Pancreas (tissue), 10 donors: ENCODE measurements at regions not wholly inside any gene's neighbourhood (a gene's known extent, or its start where the extent isn't known, plus 50 kb on each side); places are given as distances from the start of the nearest gene placed in this dataset.
A peak's percentile ranks its signal among the peaks of the same experiment; 100 is the strongest.

Experiments used
- ATAC-seq, 4 donors: fragments of 200-7000 bp; cut with Tn5 transposase; one replicate each; pipeline versions ENCODE4 v1.8.0 to v1.9.1; 2020; ENCODE audit warnings: mild to moderate bottlenecking in 4 of 4, moderate library complexity in 4 of 4
- DNase-seq, 6 donors: peaks; one replicate each; pipeline ENCODE4 v3.0.0-alpha.2; 2020
- FAIRE-seq: peaks from 2 replicates; lab custom pipeline; 2012; peaks lifted over from hg19 to GRCh38; lab: Jason Lieb, UNC
- H3K27ac ChIP-seq, 4 donors: fragments of 200-600 bp; sonication (generic); 1 replicate in 3 of 4; 2 replicates in 1 of 4; pipeline versions ENCODE4 v1.5.0 to v1.8.0; 2020
- H3K27me3 ChIP-seq, 4 donors: fragments of 200-600 bp; one replicate each; pipeline ENCODE4 v1.8.0; 2021
- H3K36me3 ChIP-seq, 3 donors: fragments of 200-600 bp; sonication (generic) in 1 of 3; one replicate each; pipeline versions ENCODE4 v1.5.0 to v1.8.0; 2020 to 2021
- H3K4me1 ChIP-seq, 3 donors: fragments of 200-600 bp; one replicate each; pipeline ENCODE4 v1.8.0; 2021
- H3K4me3 ChIP-seq, 4 donors: fragments of 200-600 bp; sonication (generic) in 2 of 4; one replicate each; pipeline versions ENCODE4 v1.5.0 to v1.8.0; 2020 to 2021
- H3K9me3 ChIP-seq, 4 donors: fragments of 200-600 bp; one replicate each; pipeline ENCODE4 v1.8.0; 2021
- WGBS, 2 donors: extraction: QIAGEN DNeasy Blood & Tissue Kit; methylation state at CpG; one replicate each; pipeline ENCODE4 v1.1.7; 2013; 5-methylcytosine and 5-hydroxymethylcytosine counted together
- intact Hi-C, 3 donors: fragments of 100-400 bp; cut with DNase I; formaldehyde crosslinking; loops; one replicate each; pipeline versions ENCODE4 v1.11.1 to v1.14.2; 2022
- TF ChIP-seq, protein P1 (sequence below), 4 donors: fragments of 200-600 bp; sonication (generic) in 3 of 4; IDR thresholded peaks; one replicate each; pipeline versions ENCODE4 v1.5.0 to v1.8.0; 2021; ENCODE audit warnings: antibody characterized with exemption in 4 of 4
- donor health status: healthy with polysubstance abuse.
- donor health status: DM: no; HTN: no; CAD: no; lungs with moderate emphysema.
- donor health status: DM: no; HTN: no; CAD: no.
- donor health status: control.
- donor health status: control.
- donor health status: Bipolar disorder and iron deficiency.
- donor health status: DM: yes; HTN: yes; CAD: no.
- donor health status: DM: no; HTN: no; CAD: no.
- donor health status: DM: no; HTN: no; CAD: no.
- donor health status: DM: yes; HTN: yes; CAD: no.

DNA sequence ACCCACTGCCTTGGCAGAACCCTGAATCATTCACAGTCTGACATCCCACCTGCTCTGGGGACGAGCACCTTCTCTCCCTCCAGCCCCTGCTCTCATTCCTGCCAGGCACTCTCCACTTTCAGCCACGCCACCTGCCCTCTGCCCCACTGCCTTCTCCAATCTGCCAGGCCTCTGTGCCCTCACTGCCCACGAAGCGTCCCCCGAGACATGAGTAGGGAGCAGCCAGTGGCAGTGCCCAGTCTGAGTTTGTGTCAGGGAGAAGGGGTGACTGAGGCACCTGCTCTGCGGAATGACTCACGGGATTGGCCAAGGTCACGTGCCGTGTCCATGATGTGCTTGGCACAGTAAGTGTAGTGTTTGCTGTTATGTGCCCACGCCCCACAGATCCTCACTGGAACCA is 215.2 kb upstream of the PPP2R2D start:
- no peak for FAIRE-seq
- Histone ChIP-seq H3K9me3 (no peaks in the 10 kb centered on the region), H3K36me3 (no peaks in the 10 kb centered on the region), H3K4me1 (no peaks in the 10 kb centered on the region), H3K27ac (no peak overlapping the region), H3K4me3 (no peak overlapping the region), H3K27me3 (no peaks in the 10 kb centered on the region)
- ATAC-seq, result no peak
- peak in 1 of 6 donors; percentile 39 for DNase-seq
- TF ChIP-seq, protein P1, sequence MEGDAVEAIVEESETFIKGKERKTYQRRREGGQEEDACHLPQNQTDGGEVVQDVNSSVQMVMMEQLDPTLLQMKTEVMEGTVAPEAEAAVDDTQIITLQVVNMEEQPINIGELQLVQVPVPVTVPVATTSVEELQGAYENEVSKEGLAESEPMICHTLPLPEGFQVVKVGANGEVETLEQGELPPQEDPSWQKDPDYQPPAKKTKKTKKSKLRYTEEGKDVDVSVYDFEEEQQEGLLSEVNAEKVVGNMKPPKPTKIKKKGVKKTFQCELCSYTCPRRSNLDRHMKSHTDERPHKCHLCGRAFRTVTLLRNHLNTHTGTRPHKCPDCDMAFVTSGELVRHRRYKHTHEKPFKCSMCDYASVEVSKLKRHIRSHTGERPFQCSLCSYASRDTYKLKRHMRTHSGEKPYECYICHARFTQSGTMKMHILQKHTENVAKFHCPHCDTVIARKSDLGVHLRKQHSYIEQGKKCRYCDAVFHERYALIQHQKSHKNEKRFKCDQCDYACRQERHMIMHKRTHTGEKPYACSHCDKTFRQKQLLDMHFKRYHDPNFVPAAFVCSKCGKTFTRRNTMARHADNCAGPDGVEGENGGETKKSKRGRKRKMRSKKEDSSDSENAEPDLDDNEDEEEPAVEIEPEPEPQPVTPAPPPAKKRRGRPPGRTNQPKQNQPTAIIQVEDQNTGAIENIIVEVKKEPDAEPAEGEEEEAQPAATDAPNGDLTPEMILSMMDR (IDR thresholded peaks at IDR 0.05), result no peak
- 65 to 73% methylated on average over 10 of the region's 10 CpGs for WGBS, 2 donors
- intact Hi-C loops, result no loop called here

DNA sequence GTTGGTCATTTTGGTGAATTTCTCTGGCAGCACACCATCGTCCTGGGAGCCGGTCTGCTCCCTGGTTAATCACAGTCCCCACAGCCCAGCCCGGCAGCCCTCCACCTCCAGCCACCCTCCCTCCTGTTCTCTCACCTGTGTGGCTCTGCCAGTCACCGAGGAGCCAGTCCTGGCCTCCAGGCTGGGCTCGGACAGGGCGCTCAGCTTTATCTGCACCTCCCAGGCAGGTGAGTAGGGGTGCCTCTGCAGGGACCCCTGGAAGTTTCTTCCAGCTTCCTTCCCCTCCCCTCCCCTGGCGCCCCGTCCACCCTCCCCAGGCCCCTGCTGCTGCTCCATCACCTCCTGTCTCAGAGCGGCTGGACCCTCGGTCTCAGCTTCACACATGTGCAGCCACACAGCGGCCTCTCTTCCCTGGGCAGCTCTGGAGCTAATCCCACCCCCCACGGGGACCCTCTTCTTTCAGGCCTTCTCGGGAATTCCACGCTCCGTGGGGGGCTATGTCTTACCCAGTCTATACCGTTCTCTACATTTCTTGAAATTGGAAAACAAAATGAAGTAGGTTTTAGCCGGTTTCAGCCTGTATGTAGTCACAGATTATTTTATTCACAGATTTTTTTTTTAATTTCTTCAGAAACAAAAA is 213.9 kb upstream of the PPP2R2D start:
- Histone ChIP-seq H3K27me3 (no peaks in the 10 kb centered on the region), H3K4me3 (no peak overlapping the region), H3K27ac (no peak overlapping the region), H3K36me3 (no peaks in the 10 kb centered on the region), H3K4me1 (no peaks in the 10 kb centered on the region), H3K9me3 (no peaks in the 10 kb centered on the region)
- WGBS, 2 donors, result 31 to 35% methylated on average over 17 of the region's 17 CpGs
- peak in 1 of 6 donors; percentile 30 for DNase-seq
- intact Hi-C loops, result no loop called here
- TF ChIP-seq, protein P1 (IDR thresholded peaks at IDR 0.05), result no peak
- no peak for FAIRE-seq
- no peak for ATAC-seq

DNA sequence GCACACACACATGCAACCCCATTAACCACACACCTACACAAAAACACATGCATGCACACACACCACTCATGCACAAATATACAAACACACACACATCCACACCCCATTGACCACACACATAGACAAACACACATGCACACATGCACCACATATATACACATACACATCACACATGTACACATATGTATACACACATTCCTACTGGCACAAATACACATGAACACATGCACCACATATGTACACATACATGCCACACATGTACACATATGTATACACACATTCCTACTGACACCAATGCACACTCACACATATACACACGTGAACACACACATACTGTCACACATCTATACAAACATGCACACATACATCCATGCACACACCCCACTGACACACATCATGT is 212.5 kb upstream of the PPP2R2D start:
- no peak for ATAC-seq

DNA sequence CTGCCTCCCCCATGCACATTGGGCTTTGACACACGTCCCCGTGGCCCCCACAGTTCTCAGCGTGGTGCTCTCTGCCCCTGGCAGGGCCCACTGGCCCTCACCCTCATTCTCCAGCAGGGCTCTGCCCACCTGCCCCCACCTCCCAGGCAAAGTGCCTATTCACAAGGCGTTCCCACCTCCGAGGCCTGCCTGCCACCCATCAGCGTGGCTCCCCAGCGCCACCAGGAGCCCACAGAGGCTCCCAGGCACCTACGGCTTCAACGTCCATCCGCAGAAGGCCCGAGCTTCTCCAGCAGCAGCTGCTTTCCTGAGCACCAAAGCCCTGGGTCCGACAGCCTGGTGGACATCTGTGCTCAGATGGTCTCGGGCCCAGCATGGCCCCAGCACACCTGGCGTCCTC is 211.8 kb upstream of the PPP2R2D start:
- H3K27ac ChIP-seq, result no peak overlapping the region
- peak in 1 of 6 donors; percentile 35 for DNase-seq
- no peaks in the 10 kb centered on the region for H3K9me3 ChIP-seq
- no peaks in the 10 kb centered on the region for H3K4me1 ChIP-seq
- TF ChIP-seq, protein P1 (IDR thresholded peaks at IDR 0.05), result no peak
- no peaks in the 10 kb centered on the region for H3K36me3 ChIP-seq
- no peak for ATAC-seq
- WGBS, 2 donors, result 42 to 56% methylated on average over 14 of the region's 14 CpGs
- intact Hi-C loops, result no loop called here
- no peak for FAIRE-seq
- no peaks in the 10 kb centered on the region for H3K27me3 ChIP-seq
- H3K4me3 ChIP-seq, result no peak overlapping the region

More for the DNA sequence above, 212.5 kb upstream of the PPP2R2D start:
- Histone ChIP-seq H3K27me3 (no peaks in the 10 kb centered on the region), H3K27ac (no peak overlapping the region), H3K9me3 (no peaks in the 10 kb centered on the region), H3K36me3 (no peaks in the 10 kb centered on the region), H3K4me1 (no peaks in the 10 kb centered on the region), H3K4me3 (no peak overlapping the region)
- TF ChIP-seq, protein P1 (IDR thresholded peaks at IDR 0.05), result no peak
- no peak for DNase-seq
- 37 to 71% methylated on average over 1 of the region's 1 CpG for WGBS, 2 donors
- FAIRE-seq, result no peak
- intact Hi-C loops, result no loop called here

DNA sequence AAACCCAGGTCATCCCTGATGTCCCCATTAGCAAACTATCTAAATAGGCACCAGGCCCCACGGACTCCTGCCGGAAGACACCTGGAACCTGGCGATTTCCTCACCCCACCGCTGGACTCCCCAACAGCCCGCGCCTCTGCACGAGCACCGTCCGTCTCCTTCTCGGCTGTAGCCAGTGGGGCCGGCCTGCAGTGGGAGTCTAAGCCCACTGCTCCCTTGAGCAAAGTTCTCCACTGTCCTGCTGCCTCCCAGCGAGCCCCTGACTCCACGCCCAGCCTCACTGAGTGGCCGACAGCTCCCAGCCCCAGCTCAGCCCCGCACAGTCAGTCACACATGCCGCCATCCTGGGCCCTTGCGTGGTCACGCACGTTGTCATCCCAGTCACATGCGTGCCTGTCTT is 211.3 kb upstream of the PPP2R2D start:
- H3K27ac ChIP-seq, result no peak overlapping the region
- ATAC-seq (no peak), FAIRE-seq (no peak), DNase-seq (peak in 1 of 6 donors; percentile 35)
- 78 to 84% methylated on average over 20 of the region's 20 CpGs for WGBS, 2 donors
- no peaks in the 10 kb centered on the region for H3K9me3 ChIP-seq
- H3K27me3 ChIP-seq, result no peaks in the 10 kb centered on the region
- intact Hi-C loops, result no loop called here
- H3K4me3 ChIP-seq, result no peak overlapping the region
- TF ChIP-seq, protein P1 (IDR thresholded peaks at IDR 0.05), result no peak
- H3K36me3 ChIP-seq, result no peaks in the 10 kb centered on the region
- no peaks in the 10 kb centered on the region for H3K4me1 ChIP-seq
